Stomach (tissue), 4 donors: ENCODE measurements at regions not wholly inside any gene's neighbourhood (a gene's known extent, or its start where the extent isn't known, plus 50 kb on each side); places are given as distances from the start of the nearest gene placed in this dataset.

ENCODE experiments used
- POLR2A ChIP-seq, 4 donors: fragments of 450-650 bp; IDR thresholded peaks; one replicate each; pipeline ENCODE4 v1.6.1; 2016; ENCODE audit warnings: antibody characterized with exemption in 4 of 4, control low read depth in 2 of 4, mild to moderate bottlenecking in 1 of 4, moderate library complexity in 1 of 4
- TF ChIP-seq, protein P1 (sequence below), 7 experiments: fragments of 450-650 bp in 4 of 7; fragments of 200-600 bp in 3 of 7; sonication (generic) in 3 of 7; IDR thresholded peaks; one replicate each; pipeline ENCODE4 v1.5.1; 2016 to 2019; ENCODE audit warnings: antibody characterized with exemption in 7 of 7, control low read depth in 2 of 7, mild to moderate bottlenecking in 1 of 7

DNA sequence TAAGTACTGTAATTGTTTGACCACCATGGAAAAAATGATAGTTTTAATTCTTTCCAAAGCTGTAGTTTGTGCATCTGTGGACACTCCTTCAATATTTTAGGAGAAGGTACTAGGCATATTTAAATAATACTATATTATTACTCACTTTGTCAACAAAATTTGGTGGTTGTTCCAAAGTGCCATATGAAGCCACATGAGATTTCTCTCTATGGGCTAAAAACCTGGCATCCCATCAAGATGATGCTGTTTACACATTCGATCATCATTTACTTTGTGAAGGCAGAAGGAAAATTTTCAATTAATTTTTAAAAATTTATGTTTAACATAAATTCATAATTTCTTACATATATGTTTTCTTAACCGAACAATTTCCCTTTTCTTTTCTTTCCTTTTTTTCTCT lies 502.6 kb upstream of the JAG1 start:
- TF ChIP-seq, protein P1, sequence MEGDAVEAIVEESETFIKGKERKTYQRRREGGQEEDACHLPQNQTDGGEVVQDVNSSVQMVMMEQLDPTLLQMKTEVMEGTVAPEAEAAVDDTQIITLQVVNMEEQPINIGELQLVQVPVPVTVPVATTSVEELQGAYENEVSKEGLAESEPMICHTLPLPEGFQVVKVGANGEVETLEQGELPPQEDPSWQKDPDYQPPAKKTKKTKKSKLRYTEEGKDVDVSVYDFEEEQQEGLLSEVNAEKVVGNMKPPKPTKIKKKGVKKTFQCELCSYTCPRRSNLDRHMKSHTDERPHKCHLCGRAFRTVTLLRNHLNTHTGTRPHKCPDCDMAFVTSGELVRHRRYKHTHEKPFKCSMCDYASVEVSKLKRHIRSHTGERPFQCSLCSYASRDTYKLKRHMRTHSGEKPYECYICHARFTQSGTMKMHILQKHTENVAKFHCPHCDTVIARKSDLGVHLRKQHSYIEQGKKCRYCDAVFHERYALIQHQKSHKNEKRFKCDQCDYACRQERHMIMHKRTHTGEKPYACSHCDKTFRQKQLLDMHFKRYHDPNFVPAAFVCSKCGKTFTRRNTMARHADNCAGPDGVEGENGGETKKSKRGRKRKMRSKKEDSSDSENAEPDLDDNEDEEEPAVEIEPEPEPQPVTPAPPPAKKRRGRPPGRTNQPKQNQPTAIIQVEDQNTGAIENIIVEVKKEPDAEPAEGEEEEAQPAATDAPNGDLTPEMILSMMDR (IDR thresholded peaks at IDR 0.05): no peak
- no peak for TF ChIP-seq POLR2A (IDR thresholded peaks at IDR 0.05)
